ENCODE measurements at regions not wholly inside any gene's neighbourhood (a gene's known extent, or its start where the extent isn't known, plus 50 kb on each side); places are given as distances from the start of the nearest gene placed in this dataset.

- TF ChIP-seq TCF12 (IDR thresholded peaks at IDR 0.05; ENCODE audit: low read depth) (no peak), CEBPB (IDR thresholded peaks at IDR 0.05) (no peak), RAD21 (IDR thresholded peaks at IDR 0.05; ENCODE audit: low read depth) (no peak), TAF1 (IDR thresholded peaks at IDR 0.05; ENCODE audit: low read depth) (no peak), REST (IDR thresholded peaks at IDR 0.05; ENCODE audit: low read depth) (no peak), CREB1 (IDR thresholded peaks at IDR 0.05; ENCODE audit: low read depth) (no peak), EP300 (IDR thresholded peaks at IDR 0.05; ENCODE audit: borderline replicate concordance) (no peak), TEAD4 (IDR thresholded peaks at IDR 0.05) (no peak), ZBTB7A (IDR thresholded peaks at IDR 0.05; ENCODE audit: low read depth) (no peak), YY1 (IDR thresholded peaks at IDR 0.05; ENCODE audit: low read depth) (no peak), EGR1 (IDR thresholded peaks at IDR 0.05) (no peak)
Observed at GRCh38 chr12:115847398-115847797, 430.1 kb downstream of the MED13L start.

DNA sequence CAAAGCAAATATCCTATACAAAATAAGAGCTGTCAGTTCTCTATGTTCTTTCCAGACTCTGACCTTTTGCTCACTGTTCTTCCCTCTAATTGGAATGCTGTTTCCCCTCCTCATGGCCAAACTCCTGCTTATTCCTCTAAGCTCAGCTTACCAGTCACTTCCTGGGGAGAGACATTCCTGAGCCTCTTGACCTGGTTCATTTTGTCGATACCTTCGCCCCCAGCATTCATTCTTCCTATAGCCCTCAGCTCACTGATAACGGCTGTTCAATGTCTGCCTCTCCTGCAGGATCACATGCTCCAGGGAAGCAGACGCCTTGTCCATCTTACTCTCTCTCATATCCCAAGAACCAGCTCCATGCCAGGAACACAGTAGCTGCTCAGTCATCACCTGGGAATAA lies 431.0 kb downstream of the MED13L start:
- TF ChIP-seq NFIC (IDR thresholded peaks at IDR 0.05) (no peak), RAD21 (IDR thresholded peaks at IDR 0.05; ENCODE audit: low read depth) (no peak), CEBPB (IDR thresholded peaks at IDR 0.05) (no peak), CREB1 (IDR thresholded peaks at IDR 0.05; ENCODE audit: low read depth) (no peak), REST (IDR thresholded peaks at IDR 0.05; ENCODE audit: low read depth) (no peak), EGR1 (IDR thresholded peaks at IDR 0.05) (no peak), ZBTB7A (IDR thresholded peaks at IDR 0.05; ENCODE audit: low read depth) (no peak), TCF12 (IDR thresholded peaks at IDR 0.05; ENCODE audit: low read depth) (no peak), FOXM1 (IDR thresholded peaks at IDR 0.05; ENCODE audit: borderline replicate concordance, low read depth) (no peak)
- TF ChIP-seq, protein P1, sequence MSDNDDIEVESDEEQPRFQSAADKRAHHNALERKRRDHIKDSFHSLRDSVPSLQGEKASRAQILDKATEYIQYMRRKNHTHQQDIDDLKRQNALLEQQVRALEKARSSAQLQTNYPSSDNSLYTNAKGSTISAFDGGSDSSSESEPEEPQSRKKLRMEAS (IDR thresholded peaks at IDR 0.05) = no peak

DNA sequence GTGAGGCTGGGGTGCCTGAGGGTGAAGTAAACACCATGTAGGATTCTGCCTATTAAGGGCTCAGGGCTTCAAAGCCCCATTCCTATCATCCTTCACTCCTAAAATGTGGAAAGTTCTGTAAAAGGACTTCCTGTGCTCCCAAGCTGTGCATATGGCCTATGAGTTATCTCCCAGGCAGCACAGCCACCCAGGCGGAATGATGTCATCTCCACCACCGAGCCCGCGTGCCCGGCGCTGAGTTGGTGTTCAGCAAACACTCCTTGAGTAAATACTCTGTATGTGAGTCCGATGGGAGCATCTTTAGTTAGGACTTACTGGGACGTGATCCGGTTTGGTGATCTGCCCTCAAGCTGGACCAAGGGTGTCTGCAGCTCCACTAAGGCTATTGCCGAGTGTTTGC lies 437.3 kb downstream of the MED13L start:
- no peak for TF ChIP-seq EP300 (IDR thresholded peaks at IDR 0.05; ENCODE audit: borderline replicate concordance)
- TF ChIP-seq TEAD4 (IDR thresholded peaks at IDR 0.05) = no peak
- no peak for TF ChIP-seq RAD21 (IDR thresholded peaks at IDR 0.05; ENCODE audit: low read depth)
- no peak for TF ChIP-seq USF1 (IDR thresholded peaks at IDR 0.05)
- no peak for TF ChIP-seq NFIC (IDR thresholded peaks at IDR 0.05)
- TF ChIP-seq TAF1 (IDR thresholded peaks at IDR 0.05; ENCODE audit: low read depth) = no peak
- TF ChIP-seq ZBTB7A (IDR thresholded peaks at IDR 0.05; ENCODE audit: low read depth) = no peak
- TF ChIP-seq EGR1 (IDR thresholded peaks at IDR 0.05) = no peak
- no peak for TF ChIP-seq FOXM1 (IDR thresholded peaks at IDR 0.05; ENCODE audit: borderline replicate concordance, low read depth)
- no peak for TF ChIP-seq CEBPB (IDR thresholded peaks at IDR 0.05)

GRCh38 chr12:115838952-115839351 lies 438.5 kb downstream of the MED13L start:
- TF ChIP-seq TEAD4 (IDR thresholded peaks at IDR 0.05) = no peak
- no peak for TF ChIP-seq RAD21 (IDR thresholded peaks at IDR 0.05; ENCODE audit: low read depth)
- no peak for TF ChIP-seq NFIC (IDR thresholded peaks at IDR 0.05)
- TF ChIP-seq EGR1 (IDR thresholded peaks at IDR 0.05) = no peak
- TF ChIP-seq EP300 (IDR thresholded peaks at IDR 0.05; ENCODE audit: borderline replicate concordance) = no peak
- TF ChIP-seq, protein P1 (IDR thresholded peaks at IDR 0.05) = no peak
- TF ChIP-seq TAF1 (IDR thresholded peaks at IDR 0.05; ENCODE audit: low read depth) = no peak
- TF ChIP-seq FOXM1 (IDR thresholded peaks at IDR 0.05; ENCODE audit: borderline replicate concordance, low read depth) = no peak
- no peak for TF ChIP-seq USF1 (IDR thresholded peaks at IDR 0.05)
- no peak for TF ChIP-seq ZBTB7A (IDR thresholded peaks at IDR 0.05; ENCODE audit: low read depth)
- no peak for TF ChIP-seq REST (IDR thresholded peaks at IDR 0.05; ENCODE audit: low read depth)
- TF ChIP-seq CREB1 (IDR thresholded peaks at IDR 0.05; ENCODE audit: low read depth) = no peak
- no peak for TF ChIP-seq TCF12 (IDR thresholded peaks at IDR 0.05; ENCODE audit: low read depth)
- TF ChIP-seq YY1 (IDR thresholded peaks at IDR 0.05; ENCODE audit: low read depth) = no peak
- no peak for TF ChIP-seq CEBPB (IDR thresholded peaks at IDR 0.05)
